ENCODE measurements at regions not wholly inside any gene's neighbourhood (a gene's known extent, or its start where the extent isn't known, plus 50 kb on each side); places are given as distances from the start of the nearest gene placed in this dataset.
"Not testable (repeated sequence)": the region's sequence is repeated elsewhere in the genome, so short reads cannot be mapped to it uniquely, and the experiment has no call there.

DNA sequence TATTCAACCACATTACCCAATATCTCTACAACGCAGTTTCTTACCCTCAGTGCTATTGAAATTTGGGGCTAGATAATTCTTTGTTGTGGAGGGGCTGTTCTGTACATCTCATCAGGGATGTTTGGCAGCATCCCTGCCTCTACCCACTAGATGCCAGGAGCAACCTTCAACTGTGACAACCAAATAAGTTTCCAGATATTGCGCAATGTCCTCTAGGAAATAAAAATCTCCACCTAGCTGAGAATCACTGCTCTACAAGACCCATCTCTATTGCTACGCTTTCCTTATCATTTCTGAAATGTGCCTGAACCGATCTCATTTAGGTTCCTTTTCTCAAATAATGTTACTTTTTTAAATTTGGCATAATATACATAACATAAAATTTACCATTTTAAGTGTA is 155.2 kb upstream of the G2E3 start:
- no peak overlapping the region for H2BK120ac ChIP-seq (ENCODE audit: low read depth, low read length, poor library complexity, severe bottlenecking)
- no peaks in the 10 kb centered on the region for H3K79me2 ChIP-seq (ENCODE audit: insufficient read depth, low read length)
- H2AFZ ChIP-seq (ENCODE audit: low read length) = no peak overlapping the region
- H3K14ac ChIP-seq (ENCODE audit: insufficient read depth, low read length) = no peak overlapping the region
- H4K8ac ChIP-seq (replicated peaks; ENCODE audit: insufficient read length, low read depth, low read length) = no peak overlapping the region
- H3K9ac ChIP-seq (ENCODE audit: extremely low read depth, insufficient read length, low read length) = no peak overlapping the region
- H2BK12ac ChIP-seq (ENCODE audit: insufficient read length, low read depth, low read length) = no peak overlapping the region
- no peak overlapping the region for H2AK5ac ChIP-seq (ENCODE audit: insufficient read length, low read length)
- H3K27ac ChIP-seq (ENCODE audit: insufficient read length, low read depth, low read length) = no peak overlapping the region
- H3K79me1 ChIP-seq (ENCODE audit: insufficient read depth, low read depth, low read length, poor library complexity, severe bottlenecking) = no peaks in the 10 kb centered on the region
- Mint-ChIP-seq H3K27me3 (ENCODE audit: low read depth) (peaks cover 2% of the 10 kb centered on the region; the same call in 1 of the 2 replicates), H3K4me1 (peaks cover 0 to 3% of the 10 kb centered on the region in 2 experiments; a peak in 2 of 4 replicates), H3K9me3 (peaks cover 3 to 4% of the 10 kb centered on the region in 2 experiments), H3K4me3 (no peak overlapping the region), H3K36me3 (ENCODE audit: insufficient read depth in 1 of 3, low read depth in 3 of 3) (no peaks in the 10 kb centered on the region; a peak in 1 of 7 replicates), H3K27ac (no peak overlapping the region)
- H3K4me2 ChIP-seq (ENCODE audit: insufficient read depth, insufficient read length, low read length) = no peak overlapping the region
- H4K20me1 ChIP-seq (ENCODE audit: control insufficient read depth, insufficient read depth, insufficient read length) = no peaks in the 10 kb centered on the region
- H4K5ac ChIP-seq (ENCODE audit: insufficient read length, low read depth, low read length) = no peak overlapping the region
- no peaks in the 10 kb centered on the region for H3K23me2 ChIP-seq (ENCODE audit: insufficient read length, low read depth, low read length, poor library complexity, severe bottlenecking)
- H2BK15ac ChIP-seq (ENCODE audit: low read depth, low read length) = no peak overlapping the region
- TF ChIP-seq, protein P1, sequence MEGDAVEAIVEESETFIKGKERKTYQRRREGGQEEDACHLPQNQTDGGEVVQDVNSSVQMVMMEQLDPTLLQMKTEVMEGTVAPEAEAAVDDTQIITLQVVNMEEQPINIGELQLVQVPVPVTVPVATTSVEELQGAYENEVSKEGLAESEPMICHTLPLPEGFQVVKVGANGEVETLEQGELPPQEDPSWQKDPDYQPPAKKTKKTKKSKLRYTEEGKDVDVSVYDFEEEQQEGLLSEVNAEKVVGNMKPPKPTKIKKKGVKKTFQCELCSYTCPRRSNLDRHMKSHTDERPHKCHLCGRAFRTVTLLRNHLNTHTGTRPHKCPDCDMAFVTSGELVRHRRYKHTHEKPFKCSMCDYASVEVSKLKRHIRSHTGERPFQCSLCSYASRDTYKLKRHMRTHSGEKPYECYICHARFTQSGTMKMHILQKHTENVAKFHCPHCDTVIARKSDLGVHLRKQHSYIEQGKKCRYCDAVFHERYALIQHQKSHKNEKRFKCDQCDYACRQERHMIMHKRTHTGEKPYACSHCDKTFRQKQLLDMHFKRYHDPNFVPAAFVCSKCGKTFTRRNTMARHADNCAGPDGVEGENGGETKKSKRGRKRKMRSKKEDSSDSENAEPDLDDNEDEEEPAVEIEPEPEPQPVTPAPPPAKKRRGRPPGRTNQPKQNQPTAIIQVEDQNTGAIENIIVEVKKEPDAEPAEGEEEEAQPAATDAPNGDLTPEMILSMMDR (conservative IDR thresholded peaks at IDR 0.05) = no peak
- H3K23ac ChIP-seq (ENCODE audit: insufficient read length, low read depth, low read length) = no peak overlapping the region
- H3T11ph ChIP-seq (ENCODE audit: low read length) = no peak overlapping the region
- WGBS (ENCODE audit: extremely low coverage, insufficient read length, low lambda C conversion rate) = no CpG with 5 or more reads among the region's 4 CpGs
- H3K9me3 ChIP-seq (ENCODE audit: control insufficient read depth, low read depth, low read length) = no peaks in the 10 kb centered on the region
- DNase-seq = no peak
- no peaks in the 10 kb centered on the region for H3K27me3 ChIP-seq (ENCODE audit: insufficient read depth, low read length)
- H3K4me1 ChIP-seq (ENCODE audit: insufficient read depth, low read length) = no peaks in the 10 kb centered on the region
- H2BK20ac ChIP-seq (ENCODE audit: low read depth, low read length, poor library complexity, severe bottlenecking) = no peak overlapping the region
- H3K18ac ChIP-seq (ENCODE audit: insufficient read length, low read depth, low read length) = no peak overlapping the region
- H3K4ac ChIP-seq (ENCODE audit: low read depth, low read length) = no peak overlapping the region
- H2BK5ac ChIP-seq (ENCODE audit: insufficient read length, low read length) = no peak overlapping the region
- H3K56ac ChIP-seq (ENCODE audit: insufficient read length, low read depth, low read length) = no peak overlapping the region
- H4K91ac ChIP-seq (ENCODE audit: insufficient read length, low read depth, low read length) = no peak overlapping the region

DNA sequence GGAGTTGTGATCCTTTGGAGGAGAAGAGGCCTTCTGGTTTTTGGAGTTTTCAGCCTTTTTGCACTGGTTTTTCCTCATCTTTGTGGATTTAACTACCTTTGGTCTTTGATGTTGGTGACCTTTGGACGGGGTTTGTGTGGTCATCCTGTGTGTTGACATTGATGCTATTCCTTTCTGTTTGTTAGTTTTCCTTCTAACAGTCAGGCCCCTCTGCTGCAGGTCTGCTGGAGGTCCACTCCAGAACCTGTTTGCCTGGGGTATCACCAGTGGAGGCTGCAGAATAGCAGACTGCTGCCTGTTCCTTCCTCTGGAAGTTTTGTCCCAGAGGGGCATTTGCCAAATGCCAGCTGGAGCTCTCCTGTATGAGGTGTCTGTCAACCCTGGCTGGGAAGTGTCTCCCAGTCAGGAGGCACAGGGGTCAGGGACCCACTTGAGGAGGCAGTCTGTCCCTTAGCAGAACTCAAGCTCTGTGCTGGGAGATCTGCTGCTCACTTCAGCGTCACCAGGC is 149.4 kb upstream of the G2E3 start:
- not testable (repeated sequence) for H3T11ph ChIP-seq (ENCODE audit: low read length); H3K23me2 ChIP-seq (ENCODE audit: insufficient read length, low read depth, low read length, poor library complexity, severe bottlenecking); H2AFZ ChIP-seq (ENCODE audit: low read length); H4K91ac ChIP-seq (ENCODE audit: insufficient read length, low read depth, low read length); H3K4ac ChIP-seq (ENCODE audit: low read depth, low read length); H4K5ac ChIP-seq (ENCODE audit: insufficient read length, low read depth, low read length); H3K9ac ChIP-seq (ENCODE audit: extremely low read depth, insufficient read length, low read length); H3K27me3 Mint-ChIP-seq (ENCODE audit: low read depth); H3K36me3 Mint-ChIP-seq (ENCODE audit: insufficient read depth in 1 of 3, low read depth in 3 of 3); H3K4me1 ChIP-seq (ENCODE audit: insufficient read depth, low read length); H3K27ac ChIP-seq (ENCODE audit: insufficient read length, low read depth, low read length); H4K8ac ChIP-seq (replicated peaks; ENCODE audit: insufficient read length, low read depth, low read length); H3K14ac ChIP-seq (ENCODE audit: insufficient read depth, low read length); H4K20me1 ChIP-seq (ENCODE audit: control insufficient read depth, insufficient read depth, insufficient read length); H2BK20ac ChIP-seq (ENCODE audit: low read depth, low read length, poor library complexity, severe bottlenecking); H3K79me2 ChIP-seq (ENCODE audit: insufficient read depth, low read length); H2AK5ac ChIP-seq (ENCODE audit: insufficient read length, low read length); H3K4me1 Mint-ChIP-seq; H3K4me2 ChIP-seq (ENCODE audit: insufficient read depth, insufficient read length, low read length); H3K18ac ChIP-seq (ENCODE audit: insufficient read length, low read depth, low read length); H3K56ac ChIP-seq (ENCODE audit: insufficient read length, low read depth, low read length); H3K79me1 ChIP-seq (ENCODE audit: insufficient read depth, low read depth, low read length, poor library complexity, severe bottlenecking); H2BK5ac ChIP-seq (ENCODE audit: insufficient read length, low read length); H3K23ac ChIP-seq (ENCODE audit: insufficient read length, low read depth, low read length); H3K27me3 ChIP-seq (ENCODE audit: insufficient read depth, low read length); H2BK120ac ChIP-seq (ENCODE audit: low read depth, low read length, poor library complexity, severe bottlenecking); H3K4me3 Mint-ChIP-seq; H3K9me3 ChIP-seq (ENCODE audit: control insufficient read depth, low read depth, low read length); H2BK15ac ChIP-seq (ENCODE audit: low read depth, low read length); H2BK12ac ChIP-seq (ENCODE audit: insufficient read length, low read depth, low read length); DNase-seq; H3K27ac Mint-ChIP-seq
- no CpG with 5 or more reads among the region's 2 CpGs for WGBS (ENCODE audit: extremely low coverage, insufficient read length, low lambda C conversion rate)
- H3K9me3 Mint-ChIP-seq = peaks cover 17 to 24% of the 10 kb centered on the region in 2 experiments

Data from H9 (cell line).